A673 (cell line): ENCODE measurements at regions not wholly inside any gene's neighbourhood (a gene's known extent, or its start where the extent isn't known, plus 50 kb on each side); places are given as distances from the start of the nearest gene placed in this dataset.

Experiments used
- BruUV-seq: library from RNA; stranded (reverse); fragments of 400-500 nt; replicated peaks from 2 replicates; lab custom pipeline; 2021; lab: Mats Ljungman, UMichigan
- CTCF ChIA-PET: fragments of 300-600 bp; sonication (Branson Sonifier 250); formaldehyde crosslinking; loops from one replicate; lab custom pipeline; 2022; ENCODE audit warnings: antibody characterized with exemption; lab: Charles Lee
- POLR2A ChIA-PET: fragments of 300-600 bp; sonication (Branson Sonifier 250); formaldehyde crosslinking; loops from one replicate; lab custom pipeline; 2022; ENCODE audit warnings: antibody characterized with exemption; ENCODE audit not compliant: low non-redundant PET; lab: Charles Lee
- DNase-seq: peaks from one replicate; pipeline ENCODE4 v3.0.0-alpha.2; 2015; ENCODE audit warnings: low spot score
- H3K27ac ChIP-seq: fragments of 200-600 bp; sonication (generic); 2 replicates; pipeline ENCODE4 v1.5.1; 2016; ENCODE audit warnings: mixed run types, low read depth, mild to moderate bottlenecking, mixed read lengths, antibody characterized with exemption, low read length; ENCODE audit not compliant: poor library complexity, severe bottlenecking
- H3K27me3 ChIP-seq: fragments of 200-600 bp; sonication (generic); replicated peaks from 2 replicates; pipeline ENCODE4 v1.6.1; 2017; ENCODE audit warnings: mixed run types, low read depth, mild to moderate bottlenecking, mixed read lengths, antibody characterized with exemption, low read length; ENCODE audit not compliant: insufficient read depth, poor library complexity
- H3K36me3 ChIP-seq: fragments of 200-600 bp; sonication (generic); 2 replicates; pipeline ENCODE4 v1.6.1; 2016; ENCODE audit warnings: mixed run types, mild to moderate bottlenecking, mixed read lengths, antibody characterized with exemption, low read length; ENCODE audit not compliant: insufficient read depth, poor library complexity, severe bottlenecking
- H3K4me1 ChIP-seq: fragments of 200-600 bp; sonication (generic); 2 replicates; pipeline ENCODE4 v1.6.1; 2017; ENCODE audit warnings: mixed run types, mild to moderate bottlenecking, mixed read lengths, antibody characterized with exemption, low read length; ENCODE audit not compliant: insufficient read depth, poor library complexity, severe bottlenecking
- H3K4me3 ChIP-seq: fragments of 200-600 bp; sonication (generic); 2 replicates; pipeline ENCODE4 v1.5.1; 2016; ENCODE audit warnings: low read depth, mixed run types, mild to moderate bottlenecking, mixed read lengths, low read length; ENCODE audit not compliant: poor library complexity, severe bottlenecking
- H3K9me3 ChIP-seq: fragments of 200-600 bp; sonication (generic); 2 replicates; pipeline ENCODE4 v1.6.1; 2016; ENCODE audit warnings: mixed run types, low read depth, mild to moderate bottlenecking, mixed read lengths, antibody characterized with exemption, low read length; ENCODE audit not compliant: poor library complexity, severe bottlenecking
- CTCF ChIP-seq: fragments of 300-800, 200-600 bp; sonication (generic); conservative IDR thresholded peaks from 2 replicates; pipeline ENCODE4 v1.5.1; 2017; ENCODE audit warnings: low read depth, mild to moderate bottlenecking, antibody characterized with exemption, low read length, moderate library complexity, mixed read lengths
- EZH2 ChIP-seq: fragments of 200-600 bp; sonication (generic); IDR thresholded peaks from 2 replicates; pipeline ENCODE4 v1.6.1; 2017; ENCODE audit warnings: borderline replicate concordance, low read depth, mild to moderate bottlenecking, mixed read lengths, antibody characterized with exemption, low read length; ENCODE audit not compliant: poor library complexity, severe bottlenecking
- intact Hi-C: fragments of 100-400 bp; cut with micrococcal nuclease; formaldehyde crosslinking; loops from one replicate; pipeline ENCODE4 v1.10.0; 2022; ENCODE audit not compliant: unreplicated experiment

- no peak overlapping the region for H3K4me3 ChIP-seq
- CTCF ChIA-PET, result no interaction called here
- H3K27ac ChIP-seq, result no peak overlapping the region
- peaks cover 16% of the 10 kb centered on the region for H3K9me3 ChIP-seq
- no peaks in the 10 kb centered on the region for H3K4me1 ChIP-seq
- no peaks in the 10 kb centered on the region for H3K36me3 ChIP-seq
- TF ChIP-seq EZH2, result no peak
- no peak for TF ChIP-seq CTCF
- H3K27me3 ChIP-seq, result no peaks in the 10 kb centered on the region
- POLR2A ChIA-PET, result no interaction called here
- no TSS peak for BruUV-seq
- intact Hi-C loops, result no loop called here
- DNase-seq, result no peak
Measured at GRCh38 chr11:121814962-121815361, 301.1 kb downstream of the BLID start.

DNA sequence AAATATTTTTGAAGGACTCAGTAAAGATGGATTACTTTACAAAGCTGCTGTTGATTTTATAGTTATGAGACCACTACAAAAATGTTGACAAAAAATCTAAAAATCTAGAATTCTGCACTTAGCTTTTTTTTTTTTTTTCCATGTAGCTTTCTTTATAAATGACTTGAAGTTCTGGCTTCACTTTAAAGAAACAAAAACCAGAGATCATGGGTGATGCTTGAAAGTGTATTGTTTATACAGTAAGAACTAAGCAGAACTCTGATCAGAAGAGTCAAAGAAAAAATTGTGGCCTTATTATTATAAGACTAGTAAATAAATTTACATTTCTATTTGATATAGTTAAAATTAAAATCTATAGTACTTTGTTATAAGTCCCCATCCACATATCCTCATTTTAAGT, 301.7 kb downstream of the BLID start:
- Histone ChIP-seq H3K27me3 (no peaks in the 10 kb centered on the region), H3K4me3 (no peak overlapping the region), H3K36me3 (no peaks in the 10 kb centered on the region), H3K4me1 (no peaks in the 10 kb centered on the region), H3K9me3 (peaks cover 16% of the 10 kb centered on the region), H3K27ac (no peak overlapping the region)
- no peak for DNase-seq
- ChIA-PET CTCF (interaction anchor here (0.5 kb wide), 1 partner anchor 138 kb away, joined by 4 read pairs; no protein-coding TSS in a partner anchor), POLR2A (no interaction called here)
- BruUV-seq, result no TSS peak
- intact Hi-C loops, result no loop called here
- TF ChIP-seq CTCF (no peak), EZH2 (no peak)

DNA sequence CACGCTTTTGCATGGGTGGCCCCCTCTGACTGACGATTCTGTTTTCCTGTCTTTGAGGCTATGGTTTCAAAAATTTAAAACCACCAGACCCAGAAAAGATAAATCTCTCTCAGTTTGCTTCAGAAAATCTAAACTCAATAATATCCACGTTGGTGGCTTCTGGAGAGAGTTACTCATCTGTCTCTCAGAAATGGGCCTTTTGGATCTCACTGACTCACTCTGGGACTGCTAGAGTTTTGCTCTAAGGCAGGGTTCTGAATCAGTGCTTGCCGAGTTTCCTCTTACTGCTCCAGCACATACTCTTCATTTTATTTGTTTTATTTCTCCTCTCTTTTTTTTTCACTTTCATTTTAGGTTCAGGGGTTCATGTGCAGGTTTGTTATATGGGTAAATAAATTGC, 305.7 kb downstream of the BLID start:
- H3K4me3 ChIP-seq, result no peak overlapping the region
- no peaks in the 10 kb centered on the region for H3K27me3 ChIP-seq
- no peak for DNase-seq
- TF ChIP-seq EZH2 (no peak), CTCF (no peak)
- no peaks in the 10 kb centered on the region for H3K4me1 ChIP-seq
- ChIA-PET POLR2A (no interaction called here), CTCF (no interaction called here)
- H3K27ac ChIP-seq, result no peak overlapping the region
- no peaks in the 10 kb centered on the region for H3K36me3 ChIP-seq
- no TSS peak for BruUV-seq
- intact Hi-C loops, result no loop called here
- peaks cover 12% of the 10 kb centered on the region for H3K9me3 ChIP-seq
